ENCODE measurements at regions not wholly inside any gene's neighbourhood (a gene's known extent, or its start where the extent isn't known, plus 50 kb on each side); places are given as distances from the start of the nearest gene placed in this dataset.

DNA sequence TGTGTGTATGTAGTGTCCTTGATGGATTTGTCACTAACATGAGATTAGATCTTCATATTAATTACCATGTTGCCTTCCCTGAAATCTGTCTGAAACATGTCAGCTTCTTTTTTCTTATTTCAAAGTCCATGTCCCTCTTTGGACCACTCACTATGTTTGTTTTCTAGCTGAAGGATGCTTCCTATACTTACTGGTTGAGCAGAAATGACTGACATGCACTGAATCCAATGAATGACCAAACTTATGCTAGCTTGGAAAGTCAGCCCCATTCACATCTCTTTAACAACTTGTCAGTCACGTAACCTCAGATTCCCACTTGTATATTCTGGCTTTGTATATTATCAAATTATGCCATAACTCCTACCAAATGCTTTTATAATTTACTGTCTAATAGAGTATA, 69.9 kb upstream of the STK39 start:
- no TSS peak for BruUV-seq (replicated peaks)
- FAIRE-seq = peak; percentile 40
- WGBS (ENCODE audit: insufficient coverage, low coverage, missing lambda C conversion rate) = 0% methylated on average over 1 of the region's 1 CpG

More for the DNA sequence above, 69.9 kb upstream of the STK39 start:
- Histone ChIP-seq H3K9ac (ENCODE audit: insufficient read depth in 1 of 2, low read depth in 2 of 2, low read length in 2 of 2) (no peak overlapping the region), H3K4me1 (replicated peaks in 1 of 2; ENCODE audit: control insufficient read depth in 2 of 2, insufficient read depth in 2 of 2, low read length in 2 of 2) (no peaks in the 10 kb centered on the region), H3K4me2 (ENCODE audit: insufficient read depth, low read length) (no peak overlapping the region), H4K20me1 (replicated peaks; ENCODE audit: control insufficient read depth, insufficient read depth, low read length) (no peaks in the 10 kb centered on the region), H3K27me3 (ENCODE audit: control insufficient read depth in 2 of 2, insufficient read depth in 2 of 2, low read length in 2 of 2) (peaks cover 0 to 2% of the 10 kb centered on the region in 2 experiments; a peak in 3 of 5 replicates), H3K36me3 (ENCODE audit: control insufficient read depth, insufficient read depth, low read length) (no peaks in the 10 kb centered on the region), H3K79me2 (ENCODE audit: control insufficient read depth, insufficient read depth, low read length) (no peaks in the 10 kb centered on the region), H3K9me3 (replicated peaks; ENCODE audit: control insufficient read depth, insufficient read depth, low read depth, low read length) (no peaks in the 10 kb centered on the region), H3K27ac (ENCODE audit: extremely low read depth, low read depth, low read length) (no peak overlapping the region), H3K4me3 (no peak overlapping the region), H3K9me1 (ENCODE audit: control insufficient read depth, insufficient read depth, low read length) (no peaks in the 10 kb centered on the region), H2AFZ (ENCODE audit: low read depth, low read length) (no peak overlapping the region)
- intact Hi-C loops (cut with micrococcal nuclease) (no loop called here), in situ Hi-C loops (cut with MboI) (no loop called here)
- ChIA-PET CTCF (ENCODE audit: low intra/inter-chr PET ratio) (no interaction called here), POLR2A (no interaction called here)
- TF ChIP-seq RBM25 (IDR thresholded peaks at IDR 0.05; ENCODE audit: low read depth, low read length, severe bottlenecking) (peak; percentile 19), NFE2L1 (tag; IDR thresholded peaks at IDR 0.05; ENCODE audit: borderline replicate concordance, low read depth) (no peak), HIVEP1 (CRISPR knock-in tag; IDR thresholded peaks at IDR 0.05) (no peak)
- TF ChIP-seq, protein P1, sequence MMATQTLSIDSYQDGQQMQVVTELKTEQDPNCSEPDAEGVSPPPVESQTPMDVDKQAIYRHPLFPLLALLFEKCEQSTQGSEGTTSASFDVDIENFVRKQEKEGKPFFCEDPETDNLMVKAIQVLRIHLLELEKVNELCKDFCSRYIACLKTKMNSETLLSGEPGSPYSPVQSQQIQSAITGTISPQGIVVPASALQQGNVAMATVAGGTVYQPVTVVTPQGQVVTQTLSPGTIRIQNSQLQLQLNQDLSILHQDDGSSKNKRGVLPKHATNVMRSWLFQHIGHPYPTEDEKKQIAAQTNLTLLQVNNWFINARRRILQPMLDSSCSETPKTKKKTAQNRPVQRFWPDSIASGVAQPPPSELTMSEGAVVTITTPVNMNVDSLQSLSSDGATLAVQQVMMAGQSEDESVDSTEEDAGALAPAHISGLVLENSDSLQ (IDR thresholded peaks at IDR 0.05) = peak; percentile 90
- TF ChIP-seq, protein P2, sequence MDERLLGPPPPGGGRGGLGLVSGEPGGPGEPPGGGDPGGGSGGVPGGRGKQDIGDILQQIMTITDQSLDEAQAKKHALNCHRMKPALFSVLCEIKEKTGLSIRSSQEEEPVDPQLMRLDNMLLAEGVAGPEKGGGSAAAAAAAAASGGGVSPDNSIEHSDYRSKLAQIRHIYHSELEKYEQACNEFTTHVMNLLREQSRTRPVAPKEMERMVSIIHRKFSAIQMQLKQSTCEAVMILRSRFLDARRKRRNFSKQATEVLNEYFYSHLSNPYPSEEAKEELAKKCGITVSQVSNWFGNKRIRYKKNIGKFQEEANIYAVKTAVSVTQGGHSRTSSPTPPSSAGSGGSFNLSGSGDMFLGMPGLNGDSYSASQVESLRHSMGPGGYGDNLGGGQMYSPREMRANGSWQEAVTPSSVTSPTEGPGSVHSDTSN (CRISPR knock-in tag; IDR thresholded peaks at IDR 0.05; ENCODE audit: low read depth) = no peak
- TF ChIP-seq, protein P2 (tag; conservative IDR thresholded peaks at IDR 0.05; ENCODE audit: low read depth) = 0 out of 2 replicates have a peak, but pooled peaks have one; percentile 9
- no peak for DNase-seq (ENCODE audit: extremely low read depth in 1 of 4, low spot score in 3 of 4)
- ATAC-seq = no peak

Measured in K562 (cell line).